Fibroblast of lung (primary cell): ENCODE measurements at regions not wholly inside any gene's neighbourhood (a gene's known extent, or its start where the extent isn't known, plus 50 kb on each side); places are given as distances from the start of the nearest gene placed in this dataset.

ENCODE experiments used
- DNase-seq, 2 donors: peaks; one replicate each; pipeline versions ENCODE4 v3.0.0 to v3.0.0-alpha.2; 2010; ENCODE audit warnings: low read depth in 2 of 2
- H2AFZ ChIP-seq: 2 replicates; pipeline ENCODE4 v1.5.1; 2012; ENCODE audit warnings: low read length, control low read depth, inconsistent platforms
- H3K27ac ChIP-seq: 2 replicates; pipeline ENCODE4 v1.5.1; 2011; ENCODE audit warnings: low read length, control low read depth; ENCODE audit not compliant: insufficient read depth
- H3K27me3 ChIP-seq: 2 replicates; pipeline ENCODE4 v1.5.1; 2011; ENCODE audit warnings: mild to moderate bottlenecking, low read length; ENCODE audit not compliant: control insufficient read depth, insufficient read depth
- H3K36me3 ChIP-seq: 2 replicates; pipeline ENCODE4 v1.5.1; 2011; ENCODE audit warnings: low read length; ENCODE audit not compliant: control insufficient read depth, insufficient read depth
- H3K4me1 ChIP-seq: 2 replicates; pipeline ENCODE4 v1.5.1; 2011; ENCODE audit warnings: low read length; ENCODE audit not compliant: control insufficient read depth, insufficient read depth; ENCODE audit errors: extremely low read depth
- H3K4me2 ChIP-seq: 2 replicates; pipeline ENCODE4 v1.5.1; 2011; ENCODE audit warnings: low read length, control low read depth; ENCODE audit not compliant: insufficient read depth; ENCODE audit errors: extremely low read depth
- H3K4me3 ChIP-seq, 4 experiments: fragments of 200-600 bp in 1 of 4; sonication (generic) in 1 of 4; replicated peaks in 1 of 4; 2 replicates each; pipeline ENCODE4 v1.5.1; 2011 to 2016; ENCODE audit warnings: low read length in 4 of 4, low read depth in 3 of 4, mild to moderate bottlenecking in 3 of 4, control low read depth in 2 of 4, inconsistent platforms in 1 of 4, mixed read lengths in 1 of 4; ENCODE audit not compliant: insufficient read depth in 1 of 4; ENCODE audit errors: control extremely low read depth in 1 of 4
- H3K79me2 ChIP-seq: 2 replicates; pipeline ENCODE4 v1.5.1; 2012; ENCODE audit warnings: mild to moderate bottlenecking, low read length, inconsistent platforms; ENCODE audit not compliant: control insufficient read depth, insufficient read depth
- H3K9ac ChIP-seq: 2 replicates; pipeline ENCODE4 v1.5.1; 2011; ENCODE audit warnings: mild to moderate bottlenecking, low read length, control low read depth; ENCODE audit not compliant: insufficient read depth
- H3K9me3 ChIP-seq: 2 replicates; pipeline ENCODE4 v1.5.1; 2012; ENCODE audit warnings: low read depth, low read length; ENCODE audit not compliant: control insufficient read depth, insufficient read depth
- H4K20me1 ChIP-seq: 2 replicates; pipeline ENCODE4 v1.5.1; 2011; ENCODE audit warnings: low read length; ENCODE audit not compliant: control insufficient read depth, insufficient read depth; ENCODE audit errors: extremely low read depth
- CTCF ChIP-seq, 2 donors: IDR thresholded peaks in 1 of 2; conservative IDR thresholded peaks in 1 of 2; 1 replicate in 1 of 2; 2 replicates in 1 of 2; pipeline ENCODE4 v1.5.1; 2011 to 2012; ENCODE audit warnings: low read length in 2 of 2, control low read depth in 1 of 2, inconsistent platforms in 1 of 2, low read depth in 1 of 2, mild to moderate bottlenecking in 1 of 2
- EZH2 ChIP-seq: IDR thresholded peaks from 2 replicates; pipeline ENCODE4 v1.5.1; 2012; ENCODE audit warnings: low read length, control low read depth, mild to moderate bottlenecking; ENCODE audit errors: missing control alignments

GRCh38 chr3:134302674-134303073, 52.0 kb upstream of the RYK start:
- Histone ChIP-seq H3K4me2 (no peak overlapping the region), H2AFZ (no peak overlapping the region), H3K79me2 (no peaks in the 10 kb centered on the region), H3K4me3 (no peak overlapping the region), H3K27me3 (no peaks in the 10 kb centered on the region), H3K27ac (no peak overlapping the region), H3K36me3 (no peaks in the 10 kb centered on the region), H3K9me3 (no peaks in the 10 kb centered on the region), H4K20me1 (no peaks in the 10 kb centered on the region), H3K9ac (no peak overlapping the region), H3K4me1 (no peaks in the 10 kb centered on the region)
- TF ChIP-seq EZH2 (no peak), CTCF (conservative IDR thresholded peaks at IDR 0.05 in 1 of 2, IDR thresholded peaks at IDR 0.05 in 1 of 2; ENCODE audit: low read depth in 1 of 2, low read length in 2 of 2) (no peak)
- no peak for DNase-seq

GRCh38 chr3:134300520-134300919, 49.9 kb upstream of the RYK start:
- Histone ChIP-seq H3K4me2 (no peak overlapping the region), H3K9ac (no peak overlapping the region), H3K36me3 (no peaks in the 10 kb centered on the region), H3K79me2 (no peaks in the 10 kb centered on the region), H3K4me3 (no peak overlapping the region), H4K20me1 (no peaks in the 10 kb centered on the region), H3K4me1 (no peaks in the 10 kb centered on the region), H2AFZ (no peak overlapping the region), H3K9me3 (no peaks in the 10 kb centered on the region), H3K27me3 (no peaks in the 10 kb centered on the region), H3K27ac (no peak overlapping the region)
- no peak for DNase-seq
- TF ChIP-seq CTCF (conservative IDR thresholded peaks at IDR 0.05 in 1 of 2, IDR thresholded peaks at IDR 0.05 in 1 of 2; ENCODE audit: low read depth in 1 of 2, low read length in 2 of 2) (peak in 1 of 2 donors; percentile 20), EZH2 (no peak)
